ENCODE measurements at regions not wholly inside any gene's neighbourhood (a gene's known extent, or its start where the extent isn't known, plus 50 kb on each side); places are given as distances from the start of the nearest gene placed in this dataset.

- Histone ChIP-seq H3K27me3 (ENCODE audit: control insufficient read depth in 3 of 3, insufficient read depth in 3 of 3, low read length in 2 of 3) (no peaks in the 10 kb centered on the region), H3K36me3 (ENCODE audit: control insufficient read depth in 4 of 4, insufficient read depth in 4 of 4, low read length in 4 of 4) (no peaks in the 10 kb centered on the region), H3K27ac (ENCODE audit: low read depth in 1 of 2, low read length in 1 of 2) (no peak overlapping the region), H3K9me3 (ENCODE audit: control insufficient read depth in 4 of 4, insufficient read depth in 3 of 4, low read length in 3 of 4) (no peaks in the 10 kb centered on the region), H3K9ac (ENCODE audit: insufficient read depth in 1 of 2, low read length in 2 of 2) (no peak overlapping the region), H3K4me1 (ENCODE audit: control insufficient read depth in 5 of 5, insufficient read depth in 5 of 5, low read length in 5 of 5) (no peaks in the 10 kb centered on the region), H3K4me3 (no peak overlapping the region)
- no peak for DNase-seq
- TF ChIP-seq CTCF (IDR thresholded peaks at IDR 0.05; ENCODE audit: control extremely low read depth, extremely low read depth): no peak
- ATAC-seq (ENCODE audit: insufficient read depth, low FRiP score): no peak
- 47 to 59% methylated on average over 7 of the region's 7 CpGs for WGBS, 2 donors
These were observed 161.5 kb upstream of the SFRP2 start for GRCh38 chr4:153950100-153950979.

- Histone ChIP-seq H3K36me3 (ENCODE audit: control insufficient read depth in 4 of 4, insufficient read depth in 4 of 4, low read length in 4 of 4) (no peaks in the 10 kb centered on the region), H3K27ac (ENCODE audit: low read depth in 1 of 2, low read length in 1 of 2) (no peak overlapping the region), H3K9ac (ENCODE audit: insufficient read depth in 1 of 2, low read length in 2 of 2) (no peak overlapping the region), H3K4me1 (ENCODE audit: control insufficient read depth in 5 of 5, insufficient read depth in 5 of 5, low read length in 5 of 5) (no peaks in the 10 kb centered on the region), H3K9me3 (ENCODE audit: control insufficient read depth in 4 of 4, insufficient read depth in 3 of 4, low read length in 3 of 4) (peaks cover 0 to 2% (median 0%) of the 10 kb centered on the region in 4 donors), H3K27me3 (ENCODE audit: control insufficient read depth in 3 of 3, insufficient read depth in 3 of 3, low read length in 2 of 3) (no peaks in the 10 kb centered on the region), H3K4me3 (no peak overlapping the region)
- DNase-seq (no peak), ATAC-seq (ENCODE audit: insufficient read depth, low FRiP score) (no peak)
- TF ChIP-seq CTCF (IDR thresholded peaks at IDR 0.05; ENCODE audit: control extremely low read depth, extremely low read depth): no peak
- 87 to 92% methylated on average over 1 of the region's 1 CpG for WGBS, 2 donors
These were observed 159.2 kb upstream of the SFRP2 start for GRCh38 chr4:153948041-153948440.

- Histone ChIP-seq H3K9me3 (ENCODE audit: control insufficient read depth in 4 of 4, insufficient read depth in 3 of 4, low read length in 3 of 4) (peaks cover 0 to 2% (median 0%) of the 10 kb centered on the region in 4 donors), H3K36me3 (ENCODE audit: control insufficient read depth in 4 of 4, insufficient read depth in 4 of 4, low read length in 4 of 4) (no peaks in the 10 kb centered on the region), H3K9ac (ENCODE audit: insufficient read depth in 1 of 2, low read length in 2 of 2) (no peak overlapping the region), H3K4me1 (ENCODE audit: control insufficient read depth in 5 of 5, insufficient read depth in 5 of 5, low read length in 5 of 5) (no peaks in the 10 kb centered on the region), H3K27me3 (ENCODE audit: control insufficient read depth in 3 of 3, insufficient read depth in 3 of 3, low read length in 2 of 3) (no peaks in the 10 kb centered on the region), H3K27ac (ENCODE audit: low read depth in 1 of 2, low read length in 1 of 2) (no peak overlapping the region), H3K4me3 (no peak overlapping the region)
- ATAC-seq (ENCODE audit: insufficient read depth, low FRiP score): no peak
- DNase-seq: no peak
- TF ChIP-seq CTCF (IDR thresholded peaks at IDR 0.05; ENCODE audit: control extremely low read depth, extremely low read depth): no peak
- 78 to 82% methylated on average over 1 of the region's 1 CpG for WGBS, 2 donors
These were observed 158.2 kb upstream of the SFRP2 start for GRCh38 chr4:153947124-153947523.
